Fibroblast of mammary gland (primary cell): ENCODE measurements at regions not wholly inside any gene's neighbourhood (a gene's known extent, or its start where the extent isn't known, plus 50 kb on each side); places are given as distances from the start of the nearest gene placed in this dataset.

Experiments
- DNase-seq: peaks from one replicate; pipeline ENCODE4 v3.0.0-alpha.2; 2010; ENCODE audit warnings: low read depth
- H3K4me3 ChIP-seq: 2 replicates; pipeline ENCODE4 v1.5.1; 2011; ENCODE audit warnings: low read depth, mild to moderate bottlenecking, low read length, moderate library complexity; ENCODE audit not compliant: control insufficient read depth
- CTCF ChIP-seq: conservative IDR thresholded peaks from 2 replicates; pipeline ENCODE4 v1.5.1; 2011; ENCODE audit warnings: low read depth, low read length, inconsistent platforms; ENCODE audit not compliant: control insufficient read depth, insufficient read depth

DNA sequence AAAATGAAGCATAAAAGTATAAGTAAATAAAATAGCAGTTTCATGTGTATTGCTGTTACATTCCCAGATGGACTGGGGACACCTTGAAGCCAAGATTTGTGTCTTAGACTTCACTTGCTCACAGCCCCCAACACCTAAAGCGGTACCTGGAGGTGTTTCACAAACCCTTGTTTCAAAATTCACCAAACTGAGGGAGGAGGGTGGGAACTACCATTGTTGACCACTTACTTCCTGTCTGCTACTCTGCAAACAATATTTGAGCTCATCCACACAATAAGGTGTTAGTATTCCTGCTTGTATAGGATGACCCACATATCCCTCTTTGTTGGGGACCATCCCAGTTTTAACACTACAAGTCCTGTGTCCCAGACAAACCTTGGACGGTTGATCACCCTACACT is 115.9 kb upstream of the SYT6 start:
- TF ChIP-seq CTCF: no peak
- DNase-seq: no peak
- no peak overlapping the region for H3K4me3 ChIP-seq

DNA sequence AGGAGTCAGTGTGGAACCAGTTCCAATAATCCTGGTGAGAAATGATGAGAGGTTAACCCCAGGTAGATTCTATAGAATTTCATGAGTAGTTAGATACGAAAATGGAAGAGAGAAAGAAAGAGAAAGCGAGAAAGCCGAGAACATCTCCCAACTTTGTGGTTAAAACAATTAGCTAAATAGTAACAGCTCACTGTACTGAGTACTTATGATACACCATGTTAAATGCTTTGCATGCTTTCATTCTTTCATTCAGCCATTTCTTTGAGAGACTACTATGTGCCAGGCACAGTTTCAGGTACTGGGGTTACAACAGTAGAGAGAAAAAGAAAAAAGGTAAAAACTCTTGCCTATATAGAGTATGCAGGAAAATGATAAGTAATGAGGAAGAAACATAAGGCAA is 109.7 kb upstream of the SYT6 start:
- H3K4me3 ChIP-seq: no peak overlapping the region
- no peak for DNase-seq
- TF ChIP-seq CTCF: no peak

GRCh38 chr1:114262337-114262736 is 108.7 kb upstream of the SYT6 start:
- H3K4me3 ChIP-seq: no peak overlapping the region
- DNase-seq: no peak
- TF ChIP-seq CTCF: no peak

DNA sequence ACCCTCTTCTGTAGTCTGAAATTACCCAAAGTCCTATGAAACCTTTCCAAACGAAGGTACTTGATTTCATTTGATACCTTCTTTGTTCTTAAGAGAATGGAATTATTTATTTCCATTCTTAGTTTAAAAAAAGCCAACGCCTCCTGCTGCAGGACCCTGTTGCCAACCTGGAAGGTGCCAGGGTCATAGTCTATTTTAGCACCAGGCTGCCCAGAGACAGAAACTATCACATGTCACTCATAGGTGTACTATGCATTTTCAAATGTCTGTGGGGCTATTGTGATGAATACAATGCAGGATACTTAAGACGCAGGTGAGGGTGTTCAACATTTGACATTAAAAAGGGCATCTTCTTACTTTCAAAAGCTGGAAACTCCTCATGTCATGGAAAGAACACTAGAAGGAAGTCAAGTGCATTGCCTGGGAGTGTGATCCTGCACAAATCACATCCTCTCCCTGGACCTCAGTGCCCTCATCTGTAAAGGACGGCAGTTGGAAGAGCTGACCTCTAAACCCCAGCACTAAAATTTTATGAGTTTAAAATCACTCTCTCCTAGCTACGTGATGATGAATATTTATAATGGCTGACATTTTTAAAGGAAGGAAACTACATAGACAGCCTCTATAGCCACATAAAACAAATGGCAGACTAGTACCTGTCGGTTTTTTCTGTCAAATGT is 107.3 kb upstream of the SYT6 start:
- no peak overlapping the region for H3K4me3 ChIP-seq
- TF ChIP-seq CTCF: no peak
- DNase-seq: no peak

GRCh38 chr1:114259511-114260160 is 106.0 kb upstream of the SYT6 start:
- DNase-seq: no peak
- TF ChIP-seq CTCF: no peak
- H3K4me3 ChIP-seq: no peak overlapping the region

GRCh38 chr1:114258633-114259032 is 105.0 kb upstream of the SYT6 start:
- TF ChIP-seq CTCF: no peak
- no peak for DNase-seq
- H3K4me3 ChIP-seq: no peak overlapping the region
